GM23338 (cell line): ENCODE measurements at regions not wholly inside any gene's neighbourhood (a gene's known extent, or its start where the extent isn't known, plus 50 kb on each side); places are given as distances from the start of the nearest gene placed in this dataset.
A peak's percentile ranks its signal among the peaks of the same experiment; 100 is the strongest.

Experiments
- ATAC-seq: fragments of 200-7000 bp; cut with Tn5 transposase; 3 replicates; pipeline ENCODE4 v1.9.1; 2020
- DNase-seq: peaks from one replicate; pipeline ENCODE4 v3.0.0-alpha.2; 2015; ENCODE audit warnings: low spot score
- H2AFZ ChIP-seq: fragments of 200-600 bp; sonication (generic); 2 replicates; pipeline ENCODE4 v1.8.0; 2016; ENCODE audit warnings: antibody characterized with exemption, mild to moderate bottlenecking, moderate library complexity
- H3F3A ChIP-seq: fragments of 200-600 bp; sonication (generic); replicated peaks from 2 replicates; pipeline ENCODE4 v1.8.0; 2017; ENCODE audit warnings: antibody characterized with exemption, mixed run types, low read depth
- H3K27ac ChIP-seq: fragments of 200-600 bp; sonication (generic); 2 replicates; pipeline ENCODE4 v1.6.1; 2016; ENCODE audit warnings: low read depth
- H3K27me3 ChIP-seq: fragments of 200-600 bp; sonication (generic); 2 replicates; pipeline ENCODE4 v1.8.0; 2016; ENCODE audit warnings: mild to moderate bottlenecking, mixed run types, moderate library complexity; ENCODE audit not compliant: insufficient read depth
- H3K36me3 ChIP-seq: fragments of 200-600 bp; sonication (generic); 2 replicates; pipeline ENCODE4 v1.8.0; 2016; ENCODE audit warnings: mild to moderate bottlenecking; ENCODE audit not compliant: insufficient read depth
- H3K4me1 ChIP-seq: fragments of 200-600 bp; sonication (generic); 2 replicates; pipeline ENCODE4 v1.8.0; 2016; ENCODE audit warnings: mild to moderate bottlenecking, moderate library complexity; ENCODE audit not compliant: insufficient read depth
- H3K4me2 ChIP-seq: fragments of 200-600 bp; sonication (generic); 2 replicates; pipeline ENCODE4 v1.7.1; 2017; ENCODE audit warnings: mixed run types
- H3K4me3 ChIP-seq: fragments of 200-600 bp; sonication (generic); 2 replicates; pipeline ENCODE4 v1.6.1; 2016; ENCODE audit warnings: mixed run types
- H3K79me2 ChIP-seq: fragments of 200-600 bp; sonication (generic); replicated peaks from 2 replicates; pipeline ENCODE4 v1.8.0; 2017; ENCODE audit warnings: mild to moderate bottlenecking; ENCODE audit not compliant: insufficient read depth
- H3K9me2 ChIP-seq: fragments of 200-600 bp; sonication (generic); 2 replicates; pipeline ENCODE4 v1.8.0; 2017; ENCODE audit not compliant: insufficient read depth
- H4K20me1 ChIP-seq: fragments of 200-600 bp; sonication (generic); replicated peaks from 2 replicates; pipeline ENCODE4 v1.8.0; 2017; ENCODE audit warnings: mild to moderate bottlenecking; ENCODE audit not compliant: insufficient read depth
- H3K27ac Mint-ChIP-seq: 2 replicates; pipeline ENCODE4 v1.8.0; 2020; ENCODE audit warnings: inconsistent platforms, mild to moderate bottlenecking, moderate library complexity, mixed read lengths
- H3K27me3 Mint-ChIP-seq: 3 replicates; pipeline ENCODE4 v1.8.0; 2022; ENCODE audit warnings: low read depth, mild to moderate bottlenecking, moderate library complexity, mixed read lengths, inconsistent platforms; ENCODE audit not compliant: insufficient read depth, poor library complexity
- H3K36me3 Mint-ChIP-seq: 3 replicates; pipeline ENCODE4 v1.8.0; 2021; ENCODE audit warnings: low read depth, mild to moderate bottlenecking, inconsistent platforms, moderate library complexity, mixed read lengths
- H3K4me1 Mint-ChIP-seq: 3 replicates; pipeline ENCODE4 v1.8.0; 2020; ENCODE audit warnings: mild to moderate bottlenecking, inconsistent platforms, mixed read lengths
- H3K4me3 Mint-ChIP-seq: 3 replicates; pipeline ENCODE4 v1.8.0; 2021; ENCODE audit warnings: moderate library complexity, mild to moderate bottlenecking, inconsistent platforms, mixed read lengths
- H3K9me3 Mint-ChIP-seq: 3 replicates; pipeline ENCODE4 v1.8.0; 2020; ENCODE audit warnings: moderate library complexity, mild to moderate bottlenecking, inconsistent platforms, mixed read lengths
- CTCF ChIP-seq, 2 experiments: fragments of 200-600 bp in 1 of 2; sonication (generic) in 1 of 2; conservative IDR thresholded peaks; 2 replicates each; pipeline versions ENCODE4 v1.5.1 to v1.6.1; 2016 to 2017; ENCODE audit warnings: antibody characterized with exemption in 2 of 2, low read depth in 2 of 2, mild to moderate bottlenecking in 2 of 2, moderate library complexity in 1 of 2
- ETS1 ChIP-seq: IDR thresholded peaks from 2 replicates; pipeline ENCODE4 v1.6.1; 2016; ENCODE audit warnings: antibody characterized with exemption
- EZH2 ChIP-seq: fragments of 200-600 bp; sonication (generic); IDR thresholded peaks from one replicate; pipeline ENCODE4 v1.8.0; 2017; ENCODE audit warnings: antibody characterized with exemption, mild to moderate bottlenecking, low read depth; ENCODE audit not compliant: unreplicated experiment
- EZH2phosphoT487 ChIP-seq: fragments of 200-600 bp; sonication (generic); IDR thresholded peaks from one replicate; pipeline ENCODE4 v1.8.1; 2018; ENCODE audit warnings: antibody characterized with exemption; ENCODE audit not compliant: unreplicated experiment
- JUNB ChIP-seq: IDR thresholded peaks from one replicate; pipeline ENCODE4 v1.6.1; 2016; ENCODE audit warnings: antibody characterized with exemption; ENCODE audit not compliant: unreplicated experiment
- NANOG ChIP-seq: IDR thresholded peaks from 2 replicates; pipeline ENCODE4 v1.6.1; 2016; ENCODE audit warnings: antibody characterized with exemption, borderline replicate concordance
- REST ChIP-seq: IDR thresholded peaks from one replicate; pipeline ENCODE4 v1.6.1; 2018; ENCODE audit warnings: antibody characterized with exemption; ENCODE audit not compliant: unreplicated experiment
- STAT1 ChIP-seq: IDR thresholded peaks from one replicate; pipeline ENCODE4 v1.6.1; 2016; ENCODE audit warnings: antibody characterized with exemption; ENCODE audit not compliant: unreplicated experiment
- ZNF114 ChIP-seq: fragments of 250-450 bp; sonication (Bioruptor Pico); IDR thresholded peaks from 2 replicates; pipeline ENCODE4 v1.5.0; 2020; ENCODE audit warnings: mild to moderate bottlenecking, moderate library complexity

GRCh38 chr5:129378961-129379360 lies 81.1 kb upstream of the ADAMTS19 start:
- Histone ChIP-seq H3K36me3 (no peaks in the 10 kb centered on the region), H3K79me2 (no peaks in the 10 kb centered on the region), H3K4me3 (no peak overlapping the region), H3K9me2 (no peaks in the 10 kb centered on the region), H3K4me1 (peaks cover 6% of the 10 kb centered on the region; the same call in 1 of the 2 replicates), H2AFZ (0 out of 2 replicates have a peak overlapping the region, but pooled peaks have one; percentile 11), H3F3A (no peaks in the 10 kb centered on the region), H3K27me3 (no peaks in the 10 kb centered on the region), H3K27ac (no peak overlapping the region), H4K20me1 (no peaks in the 10 kb centered on the region), H3K4me2 (no peak overlapping the region)
- ATAC-seq, result no peak
- no peak overlapping the region for H3K27ac Mint-ChIP-seq
- no peak overlapping the region for H3K4me3 Mint-ChIP-seq
- no peaks in the 10 kb centered on the region for H3K36me3 Mint-ChIP-seq
- no peaks in the 10 kb centered on the region for H3K27me3 Mint-ChIP-seq
- DNase-seq, result no peak
- H3K9me3 Mint-ChIP-seq, result no peaks in the 10 kb centered on the region
- peaks cover 7% of the 10 kb centered on the region; the same call in 2 of the 3 replicates for H3K4me1 Mint-ChIP-seq
- TF ChIP-seq REST (no peak), JUNB (no peak), NANOG (no peak), STAT1 (no peak), ETS1 (no peak), CTCF (conservative IDR thresholded peaks at IDR 0.05; ENCODE audit: low read depth in 2 of 2) (no peak), EZH2phosphoT487 (no peak), ZNF114 (CRISPR knock-in tag) (no peak)

- no peak for TF ChIP-seq CTCF (conservative IDR thresholded peaks at IDR 0.05; ENCODE audit: low read depth in 2 of 2)
- no peak for TF ChIP-seq EZH2phosphoT487
- no peak for TF ChIP-seq NANOG
- no peak for TF ChIP-seq JUNB
- TF ChIP-seq STAT1, result no peak
- no peak for TF ChIP-seq REST
- no peak for TF ChIP-seq EZH2
- Histone ChIP-seq H3K36me3 (no peaks in the 10 kb centered on the region), H3K4me1 (peaks cover 6% of the 10 kb centered on the region; the same call in 1 of the 2 replicates), H3K4me3 (no peak overlapping the region), H3K4me2 (no peak overlapping the region), H3F3A (no peaks in the 10 kb centered on the region), H4K20me1 (no peaks in the 10 kb centered on the region), H3K9me2 (no peaks in the 10 kb centered on the region), H3K79me2 (no peaks in the 10 kb centered on the region), H3K27ac (no peak overlapping the region), H3K27me3 (no peaks in the 10 kb centered on the region), H2AFZ (peak overlapping the region; percentile 11; the same call in 1 of the 2 replicates)
- H3K4me3 Mint-ChIP-seq, result no peak overlapping the region
- 0 out of 2 replicates have a peak overlapping the region, but pooled peaks have one; percentile 19 for H3K27ac Mint-ChIP-seq
- H3K27me3 Mint-ChIP-seq, result no peaks in the 10 kb centered on the region
- H3K9me3 Mint-ChIP-seq, result no peaks in the 10 kb centered on the region
- H3K4me1 Mint-ChIP-seq, result peaks cover 7% of the 10 kb centered on the region; the same call in 2 of the 3 replicates
- DNase-seq (no peak), ATAC-seq (no peak)
- no peaks in the 10 kb centered on the region for H3K36me3 Mint-ChIP-seq
Measured at GRCh38 chr5:129379406-129379805, 80.7 kb upstream of the ADAMTS19 start.
